ENCODE measurements at regions not wholly inside any gene's neighbourhood (a gene's known extent, or its start where the extent isn't known, plus 50 kb on each side); places are given as distances from the start of the nearest gene placed in this dataset.

- in situ Hi-C loops (cut with HindIII; ENCODE audit: low sequenced_read_pairs): no loop called here
Observed at GRCh38 chr6:113508249-113508648, 348.9 kb upstream of the MARCKS start.

GRCh38 chr6:113511100-113511499, 346.0 kb upstream of the MARCKS start:
- in situ Hi-C loops (cut with HindIII; ENCODE audit: low sequenced_read_pairs): no loop called here

- in situ Hi-C loops (cut with HindIII; ENCODE audit: low sequenced_read_pairs): no loop called here
Observed at GRCh38 chr6:113512576-113512975, 344.6 kb upstream of the MARCKS start.

DNA sequence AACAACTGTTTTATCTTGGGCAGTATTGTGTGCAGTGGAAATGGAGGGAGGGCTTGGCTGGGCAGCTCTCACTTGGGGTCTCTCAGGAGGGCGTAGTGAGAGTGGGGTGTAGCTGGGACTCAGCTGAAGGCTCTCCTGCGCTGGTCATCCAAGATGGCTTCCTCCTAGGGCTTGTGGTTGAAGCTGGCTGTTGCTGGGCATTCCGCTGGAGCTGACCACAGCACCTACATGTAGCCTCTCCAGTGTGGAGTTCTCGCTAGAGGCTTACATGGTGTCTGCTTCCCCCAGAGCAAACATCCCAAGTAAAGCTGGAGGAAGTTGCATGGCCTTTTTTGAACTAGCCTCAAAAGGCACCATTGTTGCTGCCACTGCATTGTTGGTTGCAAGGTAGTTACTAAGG, 344.1 kb upstream of the MARCKS start:
- in situ Hi-C loops (cut with HindIII; ENCODE audit: low sequenced_read_pairs): no loop called here

DNA sequence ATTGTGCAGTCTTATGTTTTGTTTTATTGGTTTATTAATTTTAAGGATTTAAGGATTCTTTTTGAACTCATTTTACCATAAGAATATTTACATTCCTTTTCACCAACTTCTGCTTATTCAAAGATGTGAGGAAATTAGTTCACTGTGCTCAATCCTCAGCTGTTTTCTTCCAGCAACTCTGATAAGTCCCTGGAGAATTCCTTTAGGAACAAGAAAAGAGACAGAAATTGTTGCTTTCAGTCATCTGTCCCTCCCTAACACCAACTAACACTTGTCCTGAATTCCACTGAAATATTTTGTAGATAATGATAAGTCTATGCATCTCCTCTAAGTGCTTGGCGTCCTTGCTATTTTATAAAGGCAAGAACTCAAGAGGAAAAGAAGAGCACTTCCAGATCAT, 334.8 kb upstream of the MARCKS start:
- in situ Hi-C loops (cut with HindIII; ENCODE audit: low sequenced_read_pairs): no loop called here

DNA sequence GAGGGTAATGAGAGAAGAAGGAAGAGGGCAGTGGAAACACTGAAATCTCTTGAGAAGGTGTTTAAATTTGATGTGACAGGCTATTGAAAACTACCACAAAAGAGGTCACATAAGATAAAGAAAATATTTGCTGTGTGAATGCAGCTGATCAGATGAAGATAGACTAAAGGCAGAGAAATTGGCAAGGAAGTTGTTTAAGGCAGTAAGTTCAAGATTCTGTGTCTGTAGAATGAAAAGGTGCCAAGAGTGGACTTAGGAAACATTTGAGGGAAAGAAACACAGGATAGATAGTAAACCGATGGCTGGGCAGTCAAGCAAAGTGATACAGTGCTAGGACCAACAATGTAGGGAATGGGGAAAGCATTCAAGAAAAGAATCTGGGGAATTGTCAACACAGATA, 332.3 kb upstream of the MARCKS start:
- in situ Hi-C loops (cut with HindIII; ENCODE audit: low sequenced_read_pairs): no loop called here

DNA sequence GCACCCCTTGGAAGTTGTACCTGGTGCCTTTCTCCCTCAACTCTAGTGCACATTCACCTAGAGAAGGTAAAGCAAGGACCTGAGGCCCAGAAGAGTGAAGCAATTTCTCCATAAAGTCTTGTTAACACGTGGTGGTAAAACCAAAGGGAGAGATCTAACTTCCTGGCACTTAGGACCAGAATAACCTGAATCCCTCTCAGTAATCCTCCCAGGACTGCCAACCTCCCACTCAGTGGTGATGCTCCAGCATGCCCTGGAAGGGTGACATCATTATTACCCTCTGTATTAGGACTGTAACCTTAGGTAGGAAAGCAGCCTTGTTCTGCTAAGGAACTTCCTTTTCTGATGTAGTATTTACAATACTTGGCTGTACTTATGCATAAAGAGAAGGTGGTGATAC, 330.6 kb upstream of the MARCKS start:
- in situ Hi-C loops (cut with HindIII; ENCODE audit: low sequenced_read_pairs): no loop called here

GRCh38 chr6:113526995-113527394, 330.1 kb upstream of the MARCKS start:
- in situ Hi-C loops (cut with HindIII; ENCODE audit: low sequenced_read_pairs): no loop called here

- in situ Hi-C loops (cut with HindIII; ENCODE audit: low sequenced_read_pairs): no loop called here
Observed at GRCh38 chr6:113528111-113528510, 329.0 kb upstream of the MARCKS start.

DNA sequence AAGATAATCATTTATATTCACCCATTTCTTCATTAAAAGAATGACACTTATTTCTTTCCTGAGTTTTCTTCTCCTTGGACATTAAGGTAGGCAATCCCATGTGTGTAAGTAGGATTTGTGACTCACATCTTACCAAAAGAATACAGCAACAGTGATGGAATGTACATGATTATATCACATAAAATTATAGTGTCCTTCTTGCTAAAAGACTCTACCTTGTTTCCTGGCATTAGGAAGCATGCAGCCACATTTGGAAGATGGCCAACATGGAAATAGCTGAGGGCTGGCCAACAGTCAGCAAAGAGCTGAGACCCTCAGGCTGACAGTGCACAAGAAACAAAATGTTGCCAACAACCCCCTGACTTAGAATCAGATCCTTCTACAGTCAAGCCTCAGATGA, 327.9 kb upstream of the MARCKS start:
- in situ Hi-C loops (cut with HindIII; ENCODE audit: low sequenced_read_pairs): no loop called here

- in situ Hi-C loops (cut with HindIII; ENCODE audit: low sequenced_read_pairs): no loop called here
Observed at GRCh38 chr6:113529879-113530278, 327.3 kb upstream of the MARCKS start.

GRCh38 chr6:113530769-113531168, 326.4 kb upstream of the MARCKS start:
- in situ Hi-C loops (cut with HindIII; ENCODE audit: low sequenced_read_pairs): no loop called here

- in situ Hi-C loops (cut with HindIII; ENCODE audit: low sequenced_read_pairs): no loop called here
Observed at GRCh38 chr6:113539202-113539601, 317.9 kb upstream of the MARCKS start.

DNA sequence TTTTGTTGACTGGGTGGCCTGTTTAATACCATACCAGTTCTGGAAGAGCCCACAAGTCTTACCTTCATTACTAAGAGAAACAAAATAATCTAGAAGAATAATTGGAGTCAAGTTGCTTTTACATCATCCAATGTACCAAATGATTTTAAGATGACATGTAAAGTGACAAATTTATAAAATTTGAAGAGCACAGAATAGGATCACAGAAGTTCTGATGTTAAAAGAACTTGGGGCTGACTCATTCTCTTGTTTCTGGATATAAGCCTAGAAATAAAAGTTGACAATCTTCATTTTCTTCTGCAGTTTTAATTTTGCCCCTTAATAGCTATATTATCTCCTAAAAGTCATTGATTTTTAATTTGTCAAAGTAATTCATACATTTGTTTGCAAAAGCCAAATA, 317.5 kb upstream of the MARCKS start:
- in situ Hi-C loops (cut with HindIII; ENCODE audit: low sequenced_read_pairs): no loop called here

DNA sequence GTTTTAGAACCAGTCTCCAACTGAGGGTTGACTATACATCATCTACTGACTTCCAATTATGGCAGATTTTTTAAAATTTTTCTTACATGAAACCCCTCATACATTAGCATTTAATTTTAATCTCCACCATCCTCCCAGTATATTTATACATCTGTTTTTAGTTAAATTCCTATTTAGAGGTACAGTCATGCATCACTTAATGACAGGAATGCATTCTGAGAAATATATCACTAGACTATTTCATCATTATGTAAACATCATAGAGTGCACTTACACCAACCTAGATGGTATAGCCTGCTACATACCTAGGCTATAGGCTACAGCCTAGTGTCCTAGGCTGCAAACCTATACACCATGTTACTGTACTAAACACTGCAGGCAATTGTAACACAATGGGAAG, 316.7 kb upstream of the MARCKS start:
- in situ Hi-C loops (cut with HindIII; ENCODE audit: low sequenced_read_pairs): no loop called here

DNA sequence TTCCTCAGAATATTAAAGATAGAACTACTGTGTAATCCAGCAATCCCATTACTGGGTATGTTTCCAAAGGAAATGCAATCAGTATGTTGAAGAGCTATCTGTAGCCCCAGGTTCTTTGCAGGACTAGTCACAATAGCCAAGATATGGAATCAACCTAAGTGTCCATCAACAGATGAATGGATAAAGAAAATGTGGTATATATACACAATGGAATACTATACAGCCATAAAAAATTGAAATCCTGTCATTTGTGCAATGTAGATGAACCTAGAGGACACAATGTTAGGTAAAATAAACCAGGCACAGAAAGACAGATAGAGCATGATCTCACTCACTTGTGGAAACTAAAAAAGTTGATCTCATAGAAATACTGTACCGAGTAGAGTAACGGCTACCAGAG, 306.0 kb upstream of the MARCKS start:
- in situ Hi-C loops (cut with HindIII; ENCODE audit: low sequenced_read_pairs): no loop called here

- in situ Hi-C loops (cut with HindIII; ENCODE audit: low sequenced_read_pairs): no loop called here
Observed at GRCh38 chr6:113556775-113557174, 300.4 kb upstream of the MARCKS start.

DNA sequence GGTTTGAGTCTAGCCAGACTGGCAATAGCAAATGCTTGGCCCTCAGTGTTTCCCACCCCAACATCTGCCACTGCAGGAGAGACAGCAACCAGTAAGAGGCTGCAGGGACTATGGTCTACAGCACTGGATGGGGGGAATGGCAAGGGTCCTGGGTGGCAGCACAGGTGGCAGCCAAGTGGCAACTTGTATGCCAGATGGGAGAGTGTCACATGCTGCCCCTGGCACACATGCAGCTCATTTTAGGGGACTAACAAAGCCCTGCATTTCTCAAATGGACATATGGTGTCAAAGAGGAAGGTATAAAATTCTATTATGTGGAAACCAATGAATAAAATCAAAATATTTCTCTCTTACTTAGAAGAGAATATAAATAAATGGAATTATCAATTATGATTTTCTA, 298.7 kb upstream of the MARCKS start:
- in situ Hi-C loops (cut with HindIII; ENCODE audit: low sequenced_read_pairs): no loop called here

- in situ Hi-C loops (cut with HindIII; ENCODE audit: low sequenced_read_pairs): no loop called here
Observed at GRCh38 chr6:113558966-113559365, 298.2 kb upstream of the MARCKS start.

DNA sequence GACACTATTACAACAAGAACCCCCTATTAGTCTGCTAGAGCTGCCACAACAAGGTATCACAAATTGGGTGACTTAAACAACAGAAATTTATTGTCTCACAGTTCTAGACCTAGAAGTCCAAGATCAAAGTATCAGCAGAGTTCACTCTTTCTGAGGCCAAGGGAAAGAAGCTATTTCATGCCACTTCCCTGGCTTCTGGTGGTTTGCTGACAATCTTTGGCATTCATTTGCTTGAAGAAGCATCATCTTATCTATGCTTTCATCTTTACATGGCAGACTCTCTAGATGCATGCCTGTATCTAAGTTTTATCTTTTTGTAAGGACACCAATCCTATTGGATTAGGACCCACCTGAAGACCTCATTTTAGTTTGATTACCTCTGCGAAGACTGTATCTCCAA, 296.8 kb upstream of the MARCKS start:
- in situ Hi-C loops (cut with HindIII; ENCODE audit: low sequenced_read_pairs): no loop called here

DNA sequence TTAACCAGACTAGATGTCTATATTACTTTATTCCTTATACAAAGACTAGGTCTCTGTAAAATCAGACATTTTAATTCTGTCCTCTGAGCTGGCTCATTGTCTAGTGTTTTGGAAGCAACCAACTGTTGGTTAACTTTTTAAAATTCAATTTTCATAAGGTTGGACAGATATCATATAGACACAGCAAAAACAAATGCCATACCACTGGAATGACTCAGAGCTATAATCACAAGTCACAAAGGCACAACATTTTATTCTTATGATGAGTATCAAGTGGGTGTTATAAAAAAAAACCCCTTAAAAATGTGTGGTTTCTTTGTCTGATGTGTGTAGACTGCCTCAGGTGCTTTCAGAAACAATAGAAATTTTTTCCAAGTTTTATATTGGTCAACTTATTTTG, 296.2 kb upstream of the MARCKS start:
- in situ Hi-C loops (cut with HindIII; ENCODE audit: low sequenced_read_pairs): no loop called here

DNA sequence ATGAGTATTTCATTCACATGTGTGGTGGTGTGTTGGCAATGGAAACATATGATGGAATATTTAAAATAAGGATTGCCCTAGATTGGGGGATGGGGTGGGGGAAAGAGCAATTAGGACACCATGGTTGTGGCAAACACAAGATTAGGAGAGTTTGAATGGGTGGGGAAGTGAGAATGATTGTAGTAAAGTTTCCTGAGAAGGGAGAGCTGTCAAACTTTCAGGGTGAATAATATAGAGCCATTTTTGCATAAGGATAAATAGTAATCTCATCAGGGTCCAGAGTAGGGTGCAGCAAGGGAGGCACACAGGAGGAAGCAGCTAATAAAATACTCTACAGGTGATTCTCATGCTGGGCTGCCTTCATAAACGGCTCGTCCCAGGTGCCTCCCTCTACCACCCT, 294.9 kb upstream of the MARCKS start:
- in situ Hi-C loops (cut with HindIII; ENCODE audit: low sequenced_read_pairs): no loop called here

DNA sequence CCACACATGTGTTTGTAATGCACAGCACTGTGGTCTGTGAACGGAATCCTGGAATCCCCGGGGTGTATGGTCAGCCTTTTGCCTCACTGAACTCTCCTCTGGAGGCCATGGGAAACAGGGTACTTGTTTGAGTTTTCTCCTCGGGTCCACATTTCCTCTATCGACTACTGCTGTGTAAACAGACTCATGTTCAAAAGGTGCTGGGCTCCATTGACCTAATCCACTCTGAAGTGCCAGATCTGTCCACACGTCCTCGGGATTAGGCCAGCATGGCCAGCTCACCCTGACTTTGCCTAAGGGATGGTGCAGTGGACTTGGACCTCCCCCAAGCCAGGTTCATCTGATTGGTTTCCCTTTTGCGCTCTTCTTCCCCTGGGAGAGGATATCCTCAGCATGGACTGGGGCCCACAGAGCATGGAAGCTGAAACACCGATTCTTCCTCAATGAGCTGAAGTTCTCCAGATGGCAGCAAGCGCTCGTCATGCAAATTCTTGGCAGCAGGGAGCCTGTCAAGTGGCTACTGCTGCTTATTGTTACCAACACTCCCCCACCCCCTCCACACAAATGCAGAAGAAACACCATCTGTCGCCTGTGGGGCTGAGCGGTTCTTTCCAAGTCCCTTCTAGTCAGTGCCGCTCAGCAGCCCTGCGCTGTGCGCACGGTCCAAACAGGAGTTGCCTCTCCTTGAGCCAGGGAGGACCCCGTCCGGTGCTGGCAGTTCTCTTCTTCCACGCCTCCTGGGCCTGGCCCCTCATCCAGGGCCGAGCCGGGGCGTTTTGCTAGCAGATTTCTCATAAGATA, 292.6 kb upstream of the MARCKS start:
- in situ Hi-C loops (cut with HindIII; ENCODE audit: low sequenced_read_pairs): no loop called here

All from endothelial cell of hepatic sinusoid (primary cell).